ENCODE measurements at regions not wholly inside any gene's neighbourhood (a gene's known extent, or its start where the extent isn't known, plus 50 kb on each side); places are given as distances from the start of the nearest gene placed in this dataset.

DNA sequence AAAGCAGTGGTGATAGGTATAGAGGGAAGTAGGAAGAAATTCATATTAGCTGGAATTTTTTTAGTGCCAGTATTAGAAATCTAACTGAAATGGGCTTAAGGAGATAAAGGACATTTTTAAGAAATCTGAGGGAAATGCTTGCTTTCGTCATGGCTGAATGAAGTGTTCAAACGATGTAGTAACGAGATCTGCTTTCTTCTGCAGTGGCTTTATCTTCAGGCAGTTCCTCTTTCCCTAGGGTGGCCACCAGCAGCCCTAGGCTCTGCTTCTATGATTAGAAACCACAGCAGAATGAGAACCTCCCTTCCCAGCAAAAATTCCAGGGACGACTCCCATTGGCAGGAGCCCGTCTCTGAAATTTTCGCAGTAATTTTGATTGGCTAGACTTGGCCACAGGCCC, 163.9 kb upstream of the FRMD6 start:
- intact Hi-C loops (cut with DNase I): no loop called here
- ATAC-seq (no peak), DNase-seq (ENCODE audit: missing footprints) (no peak)

DNA sequence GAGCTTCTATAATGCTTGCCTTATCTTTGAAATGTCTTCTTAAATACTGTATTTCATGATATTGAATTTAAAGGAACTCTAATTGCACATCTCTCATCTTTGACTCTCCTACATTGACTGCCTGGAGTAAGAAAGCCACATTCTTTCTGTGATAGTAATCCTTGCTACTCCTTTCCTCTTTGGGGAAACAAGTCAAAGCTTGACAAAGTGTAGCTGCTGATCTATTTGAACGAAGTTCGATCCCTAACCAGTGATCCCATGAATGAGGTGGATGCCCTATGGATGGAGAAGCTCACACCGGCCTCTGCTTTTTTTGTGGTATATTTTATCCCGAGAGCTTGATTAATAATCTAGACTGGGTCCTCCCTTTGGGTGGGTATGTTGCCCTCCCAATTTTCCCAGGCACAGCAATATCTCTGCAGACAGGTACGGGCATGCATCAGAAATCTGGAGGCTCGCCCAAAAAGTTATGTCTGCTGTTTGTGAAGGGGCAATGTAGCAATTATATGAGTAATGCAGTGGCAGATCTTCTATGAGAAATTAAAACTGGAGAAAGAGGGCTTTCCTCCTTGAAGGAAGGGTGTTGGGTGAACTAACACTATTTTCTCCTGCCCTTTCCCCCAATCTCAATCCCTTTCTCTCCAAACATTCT, 163.0 kb upstream of the FRMD6 start:
- ATAC-seq (no peak), DNase-seq (ENCODE audit: missing footprints) (no peak)
- intact Hi-C loops (cut with DNase I): no loop called here

DNA sequence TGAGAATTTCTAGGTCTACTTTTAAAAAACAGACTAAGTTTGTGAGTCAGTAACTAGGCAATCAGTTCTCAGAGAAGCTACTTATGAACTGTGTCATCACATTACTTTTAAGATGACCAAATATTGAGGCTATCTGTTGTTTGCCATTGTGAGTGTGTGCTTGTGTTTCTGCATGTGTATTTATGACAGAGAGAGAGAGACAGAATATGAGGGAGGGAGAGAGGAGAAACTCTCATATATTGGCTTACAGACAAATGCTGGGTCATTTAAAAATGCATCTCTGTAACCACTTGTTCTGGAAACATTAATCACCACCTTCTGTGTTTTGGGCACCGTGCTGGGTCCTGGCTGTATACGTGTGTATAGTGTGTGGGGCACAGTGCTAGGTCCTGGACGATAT, 161.5 kb upstream of the FRMD6 start:
- no peak for ATAC-seq
- intact Hi-C loops (cut with DNase I): no loop called here
- DNase-seq (ENCODE audit: missing footprints): no peak

DNA sequence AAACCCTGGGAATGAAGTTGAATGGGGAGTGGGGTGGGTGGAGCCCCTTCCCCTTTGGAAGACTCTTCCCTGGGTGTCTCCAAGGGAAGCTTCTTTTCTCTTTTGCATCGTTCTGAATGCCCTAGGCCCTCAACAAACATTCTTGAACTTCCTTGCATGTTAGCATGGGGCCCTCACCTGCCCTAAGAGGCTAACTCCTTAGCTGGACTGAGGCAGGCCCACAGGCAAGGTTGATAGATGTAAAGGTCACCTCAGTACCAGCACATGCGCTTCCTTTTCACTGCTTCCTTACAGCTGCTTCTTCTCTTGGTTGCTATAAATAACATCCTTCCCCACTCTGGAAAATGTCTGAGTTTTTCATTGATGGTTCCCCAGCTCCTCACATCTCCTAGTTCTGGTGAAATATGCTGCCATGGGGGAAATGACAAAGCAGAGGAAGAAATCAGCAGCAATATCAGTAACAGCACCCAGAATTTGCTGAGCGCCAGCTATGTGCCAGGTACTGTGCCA, 160.6 kb upstream of the FRMD6 start:
- intact Hi-C loops (cut with DNase I): no loop called here
- DNase-seq (ENCODE audit: missing footprints) (no peak), ATAC-seq (no peak)

DNA sequence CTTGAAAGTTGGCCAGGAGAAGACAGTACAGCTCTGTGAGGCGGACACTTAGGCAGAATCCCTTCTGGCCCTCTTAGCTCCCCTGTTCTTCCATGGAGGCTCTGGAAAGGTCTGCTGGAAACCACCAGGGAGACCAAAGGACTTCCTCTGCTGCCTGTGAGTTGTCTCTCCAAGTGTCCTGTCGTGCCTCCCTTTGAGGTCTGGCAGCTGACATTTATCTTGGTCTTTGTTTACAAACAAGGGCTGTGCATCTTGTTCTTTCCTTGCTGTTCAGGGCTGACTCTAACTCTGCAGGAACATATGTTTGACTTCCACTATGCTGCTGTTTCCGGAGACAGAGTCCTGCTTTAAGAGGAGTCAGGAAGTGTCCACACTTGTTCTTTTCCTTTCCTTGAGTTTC, 159.9 kb upstream of the FRMD6 start:
- intact Hi-C loops (cut with DNase I): no loop called here
- no peak for DNase-seq (ENCODE audit: missing footprints)
- ATAC-seq: no peak

DNA sequence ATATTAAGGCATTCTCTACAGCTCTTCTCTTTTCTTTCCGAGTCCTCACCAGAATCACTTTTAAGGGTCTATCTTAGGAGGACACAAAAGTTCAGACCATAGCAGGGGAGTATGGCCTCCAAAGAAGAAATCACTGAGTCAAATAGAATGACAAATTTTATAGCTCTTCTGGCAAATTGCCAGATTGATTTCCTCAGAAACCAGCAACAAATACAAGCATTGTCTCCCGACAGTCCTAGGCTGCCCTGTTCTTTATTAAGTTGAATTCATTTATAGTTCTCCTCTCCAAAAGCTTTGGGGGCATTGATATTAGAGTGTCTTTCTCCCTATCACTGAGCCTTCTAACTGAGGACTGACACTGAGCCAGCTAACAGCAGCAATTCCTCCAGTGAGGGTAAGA, 156.4 kb upstream of the FRMD6 start:
- intact Hi-C loops (cut with DNase I): no loop called here
- ATAC-seq (no peak), DNase-seq (ENCODE audit: missing footprints) (no peak)

DNA sequence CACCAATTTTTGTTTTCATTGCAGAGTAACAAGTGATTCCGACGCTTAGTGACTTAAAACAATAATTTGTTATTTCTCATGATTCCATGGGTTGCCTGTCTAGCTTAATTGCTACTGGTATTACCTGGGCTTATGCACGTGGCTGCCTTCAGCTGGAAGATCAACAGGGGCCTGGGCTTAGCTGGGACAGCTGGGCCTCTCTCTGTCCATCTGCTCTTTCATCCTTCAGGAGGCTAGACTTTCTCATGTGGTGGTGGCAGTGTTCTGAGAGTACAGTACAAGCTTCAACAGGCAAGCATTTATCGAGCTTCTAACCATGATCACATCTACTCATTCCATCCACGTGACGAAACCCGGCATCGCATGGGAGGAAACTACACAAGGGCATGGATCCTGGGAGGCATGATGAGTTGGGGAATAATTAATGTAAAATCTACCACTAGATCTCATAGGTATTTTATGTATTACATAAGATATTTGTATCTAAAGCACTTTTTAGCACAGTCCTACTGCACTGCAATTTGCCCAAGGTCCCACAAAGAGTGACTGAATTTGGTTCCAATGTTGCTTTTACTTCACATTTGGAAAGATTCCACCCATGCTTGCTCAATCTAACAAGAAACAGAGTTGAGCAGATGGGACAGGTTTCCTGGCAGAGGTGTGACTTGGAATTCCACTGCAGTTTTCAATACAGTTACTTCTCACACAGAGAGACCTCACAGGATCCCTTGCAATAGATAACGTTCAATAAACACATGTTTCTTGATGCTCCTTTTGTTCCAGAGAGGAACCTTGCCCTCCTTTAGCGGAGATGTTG, 153.1 kb upstream of the FRMD6 start:
- DNase-seq (ENCODE audit: missing footprints): no peak
- ATAC-seq: peak; percentile 69
- intact Hi-C loops (cut with DNase I): no loop called here

DNA sequence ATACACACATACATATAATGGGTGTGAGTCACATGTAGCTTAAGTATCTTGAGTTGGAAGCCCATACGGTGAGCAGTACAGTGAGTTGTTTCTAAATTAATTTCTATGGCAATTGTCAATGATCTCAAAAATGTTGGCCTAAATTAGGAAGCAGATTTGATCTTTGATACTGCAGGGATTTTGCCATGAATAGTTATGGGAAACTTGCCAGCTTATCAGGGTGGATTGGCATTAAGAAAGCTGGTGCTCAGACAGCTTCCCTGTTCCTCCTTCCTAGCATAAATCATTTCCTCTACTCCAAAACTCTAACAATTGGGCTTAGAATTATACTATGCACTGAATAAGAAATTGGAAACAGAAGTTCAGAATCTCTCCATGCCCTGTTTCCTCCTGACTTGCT, 150.9 kb upstream of the FRMD6 start:
- DNase-seq (ENCODE audit: missing footprints): no peak
- intact Hi-C loops (cut with DNase I): no loop called here
- no peak for ATAC-seq

DNA sequence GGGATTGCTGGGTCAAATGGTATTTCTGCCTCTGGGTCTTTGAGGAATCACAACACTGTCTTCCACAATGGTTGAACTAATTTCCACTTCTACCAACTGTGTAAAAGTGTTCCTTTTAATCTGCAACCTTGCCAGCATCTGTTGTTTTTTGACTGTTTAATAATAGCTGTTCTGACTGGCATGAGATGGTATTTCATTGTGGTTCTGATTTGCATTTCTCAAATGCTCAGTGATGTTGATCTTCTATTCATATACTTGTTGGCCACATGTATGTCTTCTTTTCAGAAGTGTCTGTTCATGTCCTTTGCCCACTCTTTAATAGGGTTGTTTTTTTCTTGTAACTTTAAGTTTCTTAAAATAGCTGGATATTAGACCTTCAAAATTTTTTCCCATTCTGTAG, 150.0 kb upstream of the FRMD6 start:
- intact Hi-C loops (cut with DNase I): no loop called here
- no peak for ATAC-seq

DNA sequence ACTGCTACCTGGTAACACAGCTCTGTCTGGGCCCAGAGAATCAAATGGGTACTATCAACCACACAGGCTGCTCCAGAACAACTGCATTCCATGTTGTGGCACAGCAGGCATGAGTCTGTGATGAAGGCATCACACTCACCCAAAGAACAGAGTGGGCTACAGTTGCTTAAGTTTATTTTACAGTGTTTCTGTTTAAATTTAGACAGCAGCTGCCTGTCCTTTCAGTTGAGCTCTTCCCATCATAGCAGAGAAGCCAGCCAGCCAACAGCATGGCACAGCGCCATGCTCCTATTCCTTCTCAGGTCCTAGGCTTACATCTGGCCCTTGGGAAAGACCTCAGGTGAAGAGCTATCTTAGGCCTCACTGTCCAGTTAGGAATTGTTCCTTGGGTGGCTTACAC, 147.0 kb upstream of the FRMD6 start:
- DNase-seq (ENCODE audit: missing footprints) (no peak), ATAC-seq (no peak)
- intact Hi-C loops (cut with DNase I): loop anchor here (5.0 kb wide), 1 partner anchor 148 kb away; the partner anchor contains the start of gene FRMD6

More for the DNA sequence above, 150.0 kb upstream of the FRMD6 start:
- DNase-seq (ENCODE audit: missing footprints): no peak

DNA sequence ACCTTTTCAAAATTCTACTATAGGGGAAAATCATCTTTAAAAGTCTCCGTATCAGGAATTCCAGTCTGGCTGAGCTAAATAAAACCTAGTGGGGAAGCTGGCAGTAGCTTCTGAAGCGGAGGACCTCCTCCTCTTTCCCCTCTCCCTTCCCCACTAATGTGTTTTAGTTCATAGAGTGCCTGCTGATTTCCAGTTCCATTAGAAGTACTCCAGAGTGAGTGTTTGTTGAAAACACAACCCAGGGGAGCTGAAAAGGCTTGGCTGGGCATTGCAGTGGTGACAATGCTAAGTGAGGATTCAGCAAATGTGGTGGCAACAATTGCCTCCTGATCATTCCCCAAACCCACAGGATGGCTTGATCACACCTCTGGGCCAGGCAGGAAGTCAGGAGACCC, 144.2 kb upstream of the FRMD6 start:
- intact Hi-C loops (cut with DNase I): loop anchor here (5.0 kb wide), 1 partner anchor 145 kb away; the partner anchor contains the start of gene FRMD6
- DNase-seq (ENCODE audit: missing footprints) (no peak), ATAC-seq (peak; percentile 74)

DNA sequence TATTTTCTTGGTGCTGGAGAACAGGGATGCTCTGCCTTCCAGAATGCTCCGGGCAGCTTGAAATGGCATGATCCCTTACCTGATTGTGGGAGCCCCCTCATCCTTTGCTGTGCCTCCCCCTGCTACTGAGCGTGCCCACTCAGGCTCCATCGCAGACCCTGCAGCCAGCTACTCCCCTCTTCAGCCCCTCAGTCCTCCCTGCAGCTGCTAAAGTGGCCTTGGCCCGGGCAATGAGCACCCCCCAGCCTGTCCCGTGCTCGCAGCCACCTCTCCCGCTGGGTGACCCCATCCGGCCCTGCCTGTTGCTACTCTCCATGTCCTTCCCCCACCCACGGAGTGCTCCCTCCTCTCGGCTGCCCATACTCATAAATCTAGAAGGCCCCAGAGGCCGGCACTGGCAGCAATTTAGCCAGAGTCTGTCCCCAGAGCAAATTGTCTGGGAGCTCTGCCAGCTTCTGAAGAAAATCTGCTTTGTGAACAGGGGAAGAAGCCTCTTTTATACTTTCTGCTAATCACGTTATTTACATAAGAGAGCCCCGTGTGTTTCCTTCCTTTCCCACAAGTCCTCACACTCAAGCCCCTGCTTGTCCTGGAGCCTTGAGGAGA, 143.7 kb upstream of the FRMD6 start:
- ATAC-seq (peak; percentile 91), DNase-seq (ENCODE audit: missing footprints) (peak; percentile 82)
- intact Hi-C loops (cut with DNase I): loop anchor here (5.0 kb wide), 1 partner anchor 144 kb away; the partner anchor contains the start of gene FRMD6

DNA sequence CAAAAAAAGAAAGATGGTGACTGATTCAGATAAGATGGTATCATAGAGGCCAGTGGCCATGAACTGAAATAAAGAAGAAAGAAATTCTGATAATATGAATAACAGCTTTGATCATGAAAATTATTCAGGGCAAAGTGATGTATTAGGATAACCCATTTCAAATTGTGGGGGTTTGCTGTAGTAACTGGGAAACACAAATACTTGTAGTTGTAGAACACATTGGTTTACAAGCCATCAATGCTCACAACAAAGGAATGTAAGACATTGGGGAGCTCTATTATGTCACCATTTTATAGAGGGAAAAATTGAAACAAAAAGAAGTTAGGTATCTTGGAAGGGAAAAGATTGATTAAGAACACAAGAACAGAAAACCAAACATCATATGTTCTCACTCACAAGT, 140.4 kb upstream of the FRMD6 start:
- intact Hi-C loops (cut with DNase I): no loop called here
- DNase-seq (ENCODE audit: missing footprints) (no peak), ATAC-seq (no peak)

DNA sequence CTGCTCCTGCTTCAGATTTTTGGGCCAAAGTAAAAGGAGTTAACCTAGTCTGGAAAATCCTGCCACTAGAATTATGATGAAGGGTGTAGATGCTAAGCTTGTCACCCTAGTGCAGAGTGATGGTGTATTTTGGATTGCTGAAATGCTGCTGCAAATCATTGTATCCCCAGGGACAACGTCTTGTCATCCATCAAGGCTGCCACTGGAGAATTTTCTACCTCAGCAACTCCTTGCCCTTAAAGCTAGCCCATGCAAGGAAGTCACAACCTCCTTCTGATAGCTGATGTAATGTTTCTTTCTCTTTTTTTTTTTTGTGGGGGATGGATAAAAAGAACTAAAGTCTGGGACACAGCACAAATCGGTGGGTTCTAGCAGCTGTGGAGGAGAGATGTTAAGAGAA, 139.4 kb upstream of the FRMD6 start:
- intact Hi-C loops (cut with DNase I): no loop called here
- DNase-seq (ENCODE audit: missing footprints): no peak

DNA sequence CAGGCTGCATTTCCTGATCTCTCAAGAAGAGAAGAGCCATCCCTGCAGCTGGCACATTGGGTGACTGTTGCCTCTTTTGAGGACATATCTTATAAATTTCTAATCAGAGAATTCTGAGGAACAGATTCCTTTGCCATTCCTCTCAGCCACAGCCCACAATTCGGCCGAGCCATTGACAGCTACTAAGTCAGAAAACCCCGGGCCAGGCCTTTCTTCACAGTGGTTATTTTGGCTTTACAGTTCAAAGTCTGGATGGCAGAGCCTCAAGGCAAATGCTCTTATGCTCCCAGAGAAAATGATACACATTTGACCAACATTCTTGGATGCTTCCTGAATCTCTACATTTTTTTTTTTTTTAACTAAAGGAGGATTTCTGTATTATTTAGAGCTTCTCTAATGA, 138.4 kb upstream of the FRMD6 start:
- no peak for DNase-seq (ENCODE audit: missing footprints)
- ATAC-seq: no peak
- intact Hi-C loops (cut with DNase I): no loop called here

More for the DNA sequence above, 139.4 kb upstream of the FRMD6 start:
- no peak for ATAC-seq

DNA sequence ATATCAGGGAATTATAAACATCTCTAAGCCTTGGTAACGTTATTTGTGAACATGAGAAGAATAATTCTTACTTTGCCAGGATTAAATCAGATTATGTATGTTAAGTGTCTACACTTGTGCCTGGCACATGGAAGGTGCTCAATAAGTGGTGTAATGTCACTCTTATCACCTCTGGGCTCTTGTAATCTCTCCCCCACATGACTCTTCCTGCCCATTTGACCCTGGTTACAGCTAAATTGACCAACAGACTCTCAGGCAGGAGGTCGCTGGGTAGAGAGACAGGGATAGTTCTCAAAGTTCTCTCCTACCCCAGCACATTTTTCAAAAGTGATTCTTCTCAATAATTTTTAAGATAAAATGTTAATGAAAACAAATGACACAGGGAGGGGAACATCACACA, 137.8 kb upstream of the FRMD6 start:
- intact Hi-C loops (cut with DNase I): no loop called here
- ATAC-seq (no peak), DNase-seq (ENCODE audit: missing footprints) (no peak)

DNA sequence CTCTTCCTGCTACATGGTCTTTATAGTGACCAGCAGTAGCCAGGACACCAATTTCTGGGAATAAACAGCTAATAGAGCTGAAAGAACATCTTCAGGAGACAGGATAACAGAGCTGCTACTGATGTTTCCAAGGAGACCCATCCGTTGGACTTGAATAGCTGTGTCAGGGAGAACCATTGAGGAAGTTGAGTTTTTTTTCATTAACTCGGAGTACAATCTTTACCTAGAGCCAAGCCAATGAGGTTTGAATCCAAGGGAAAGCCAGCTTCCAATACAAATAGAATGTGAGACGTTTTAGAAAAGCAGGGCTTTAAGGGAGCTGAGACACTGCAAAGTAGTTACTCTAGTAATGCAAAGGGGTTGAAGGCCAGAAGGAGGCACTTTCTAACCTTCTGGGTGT, 136.1 kb upstream of the FRMD6 start:
- intact Hi-C loops (cut with DNase I): no loop called here
- DNase-seq (ENCODE audit: missing footprints) (no peak), ATAC-seq (no peak)

DNA sequence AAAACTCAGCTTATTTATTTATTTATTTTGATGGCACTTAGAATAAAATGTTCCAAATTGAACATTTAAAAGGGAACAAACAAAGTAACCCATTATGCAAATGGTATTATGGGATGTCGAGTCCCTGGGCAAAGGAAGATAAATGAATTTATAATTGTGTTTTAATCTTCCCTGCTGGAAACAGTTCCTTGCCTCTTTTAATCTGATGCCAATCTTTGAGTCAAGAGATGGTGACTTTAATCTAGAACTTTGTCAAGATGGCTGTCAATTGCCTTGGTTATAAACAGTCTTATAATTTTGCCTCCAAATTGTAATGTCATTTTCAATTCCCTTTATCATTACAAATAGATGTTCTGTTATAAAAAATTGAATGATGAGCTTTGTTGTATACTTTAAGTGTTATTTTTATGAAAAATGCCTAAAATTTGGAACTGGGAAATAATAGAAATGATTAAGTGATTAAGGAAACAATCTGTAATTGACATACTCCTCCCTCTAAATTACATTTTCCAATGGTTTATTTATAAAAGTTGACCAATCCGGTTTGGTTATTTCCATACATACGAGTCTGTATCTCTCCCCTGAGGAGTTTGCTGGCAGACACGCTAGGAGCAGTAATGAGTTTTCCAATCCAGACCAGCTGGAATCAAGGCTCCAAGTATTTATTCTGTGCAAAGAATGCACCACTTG, 134.9 kb upstream of the FRMD6 start:
- intact Hi-C loops (cut with DNase I): no loop called here
- ATAC-seq: no peak
- DNase-seq (ENCODE audit: missing footprints): no peak

DNA sequence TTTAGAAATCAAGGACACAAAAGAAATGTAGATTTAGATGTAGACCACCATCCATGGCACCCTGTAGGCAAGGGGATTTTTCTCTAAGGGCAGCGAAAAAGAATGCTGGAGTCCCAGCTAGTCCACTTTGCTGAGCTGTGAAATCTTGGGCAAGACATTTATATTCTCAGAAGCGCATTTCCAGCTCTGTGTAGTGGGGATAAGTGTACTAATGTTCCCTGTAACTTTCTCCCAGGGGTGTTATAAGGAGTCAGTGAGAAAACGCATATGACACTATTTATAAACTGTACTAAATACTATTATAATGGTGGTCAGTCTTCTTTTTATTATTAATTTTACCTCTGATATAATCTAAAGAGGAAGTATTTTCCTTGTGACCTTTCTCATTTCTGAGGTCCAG, 133.4 kb upstream of the FRMD6 start:
- intact Hi-C loops (cut with DNase I): no loop called here
- ATAC-seq: no peak

More for the DNA sequence above, 133.4 kb upstream of the FRMD6 start:
- no peak for DNase-seq (ENCODE audit: missing footprints)
